CD4-positive, alpha-beta T cell treated with Interleukin-21 for 1 hour (primary cell): ENCODE measurements at regions not wholly inside any gene's neighbourhood (a gene's known extent, or its start where the extent isn't known, plus 50 kb on each side); places are given as distances from the start of the nearest gene placed in this dataset.
A peak's percentile ranks its signal among the peaks of the same experiment; 100 is the strongest.

ENCODE experiments used
- DNase-seq: peaks from one replicate; pipeline ENCODE4 v3.0.0-alpha.2; 2020

DNA sequence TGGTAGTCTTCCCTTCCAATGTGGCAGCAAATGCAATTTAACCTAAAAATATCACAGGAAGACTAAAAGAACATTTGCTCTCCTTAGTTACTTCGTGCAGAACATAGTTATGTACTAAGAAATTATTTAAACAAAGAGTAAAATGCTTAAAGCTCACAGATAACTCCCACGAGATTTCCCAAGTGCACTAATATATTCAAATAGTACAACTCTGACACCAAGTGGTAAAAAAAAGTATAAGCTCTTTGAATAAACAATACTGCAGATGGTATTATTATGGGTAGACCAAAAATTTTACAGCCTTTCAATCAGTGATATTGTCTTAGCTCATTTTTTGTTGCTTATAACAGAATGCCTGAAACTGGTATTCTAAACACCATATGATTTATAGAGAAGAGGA, 52.8 kb upstream of the FILIP1 start:
- peak; percentile 14 for DNase-seq

- no peak for DNase-seq
Observed at GRCh38 chr6:75550544-75551167, 51.0 kb upstream of the SENP6 start.

DNA sequence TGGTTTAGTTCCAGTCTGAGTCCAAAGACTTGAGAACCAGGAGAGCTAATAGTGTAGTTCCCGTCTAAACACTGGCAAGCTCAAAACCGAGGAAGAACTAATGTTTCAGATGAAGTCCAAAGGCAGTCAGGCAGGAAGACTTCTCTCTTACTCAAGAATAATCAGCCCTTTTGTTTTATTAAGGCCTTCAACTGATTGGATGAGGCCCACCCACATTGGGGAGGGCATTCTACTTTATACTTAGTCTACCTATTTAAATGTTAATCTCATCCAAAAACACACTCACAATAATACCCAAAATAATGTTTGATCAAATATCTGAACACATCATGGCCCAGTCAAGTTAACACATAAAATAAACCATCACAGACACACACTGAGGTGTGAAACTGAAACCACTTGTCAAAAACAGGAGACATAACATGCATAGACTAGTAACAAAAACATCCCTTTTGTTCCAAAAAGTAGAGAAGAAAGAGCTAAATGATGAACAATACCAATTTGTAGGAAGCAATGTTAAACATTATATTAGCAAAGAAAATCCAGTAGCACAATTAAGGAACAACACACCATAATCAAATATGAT, 50.2 kb upstream of the SENP6 start:
- peak; percentile 2 for DNase-seq
